ENCODE measurements at regions not wholly inside any gene's neighbourhood (a gene's known extent, or its start where the extent isn't known, plus 50 kb on each side); places are given as distances from the start of the nearest gene placed in this dataset.

DNA sequence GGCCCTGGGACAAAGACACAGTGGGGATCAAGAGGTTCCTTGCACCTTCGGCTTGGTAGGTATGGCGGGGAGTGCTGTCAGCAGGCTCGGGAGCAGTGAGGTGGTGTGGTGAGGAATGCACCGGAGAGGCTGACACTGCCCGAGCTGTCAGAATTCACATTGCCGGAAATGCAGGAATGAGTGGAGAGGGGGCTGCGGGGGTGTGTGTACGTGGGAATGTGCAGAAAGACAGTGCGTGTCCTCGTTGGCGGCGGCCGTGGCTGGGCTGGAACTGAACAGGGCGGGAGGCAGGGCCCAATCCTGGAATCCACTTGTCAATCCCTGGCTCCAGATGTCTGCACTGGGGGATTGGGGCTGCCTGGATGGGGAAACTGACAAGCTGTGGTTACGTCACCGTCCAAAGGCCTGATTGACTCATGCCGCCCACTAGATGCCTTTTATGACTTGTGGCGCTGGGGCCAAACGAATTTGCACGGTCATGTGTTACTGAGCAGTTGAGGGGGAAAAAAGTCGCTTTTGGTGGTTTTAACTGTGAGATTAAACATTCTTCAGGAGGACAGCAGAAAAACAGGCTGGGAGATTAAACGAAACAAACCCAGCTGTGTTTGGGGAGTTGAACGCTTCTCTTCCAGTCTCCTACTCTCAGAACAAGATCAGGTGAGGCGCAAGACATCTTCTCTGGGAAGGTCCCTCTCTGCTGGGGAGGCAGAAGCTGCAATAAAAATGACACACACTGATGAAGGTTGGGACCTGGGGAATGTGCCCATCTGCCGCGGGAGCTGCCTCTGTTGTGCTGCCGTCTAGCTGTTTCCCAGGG lies 189.4 kb upstream of the GLI2 start (continued):
- TF ChIP-seq CENPX (CRISPR knock-in tag; IDR thresholded peaks at IDR 0.05) (no peak), JUN (CRISPR knock-in tag; IDR thresholded peaks at IDR 0.05) (peak; percentile 95), KAT8 (CRISPR knock-in tag; IDR thresholded peaks at IDR 0.05) (peak; percentile 76), ZFP36L2 (CRISPR knock-in tag; IDR thresholded peaks at IDR 0.05) (no peak), NR2F1 (CRISPR knock-in tag; IDR thresholded peaks at IDR 0.05) (no peak), HDAC2 (CRISPR knock-in tag; IDR thresholded peaks at IDR 0.05) (peak; percentile 89; the same call in 1 of the 2 replicates), ZNF546 (CRISPR knock-in tag; conservative IDR thresholded peaks at IDR 0.05) (peak; percentile 72), FOXO1 (CRISPR knock-in tag; IDR thresholded peaks at IDR 0.05) (peak; percentile 86), FIP1L1 (IDR thresholded peaks at IDR 0.05; ENCODE audit: borderline replicate concordance, insufficient read depth, low read depth, low read length) (no peak), HDAC1 (CRISPR knock-in tag; IDR thresholded peaks at IDR 0.05) (peak; percentile 88), ZMYM2 (CRISPR knock-in tag; IDR thresholded peaks at IDR 0.05) (peak; percentile 92)
- TF ChIP-seq, protein P1, sequence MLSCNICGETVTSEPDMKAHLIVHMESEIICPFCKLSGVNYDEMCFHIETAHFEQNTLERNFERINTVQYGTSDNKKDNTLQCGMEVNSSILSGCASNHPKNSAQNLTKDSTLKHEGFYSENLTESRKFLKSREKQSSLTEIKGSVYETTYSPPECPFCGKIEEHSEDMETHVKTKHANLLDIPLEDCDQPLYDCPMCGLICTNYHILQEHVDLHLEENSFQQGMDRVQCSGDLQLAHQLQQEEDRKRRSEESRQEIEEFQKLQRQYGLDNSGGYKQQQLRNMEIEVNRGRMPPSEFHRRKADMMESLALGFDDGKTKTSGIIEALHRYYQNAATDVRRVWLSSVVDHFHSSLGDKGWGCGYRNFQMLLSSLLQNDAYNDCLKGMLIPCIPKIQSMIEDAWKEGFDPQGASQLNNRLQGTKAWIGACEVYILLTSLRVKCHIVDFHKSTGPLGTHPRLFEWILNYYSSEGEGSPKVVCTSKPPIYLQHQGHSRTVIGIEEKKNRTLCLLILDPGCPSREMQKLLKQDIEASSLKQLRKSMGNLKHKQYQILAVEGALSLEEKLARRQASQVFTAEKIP (CRISPR knock-in tag; IDR thresholded peaks at IDR 0.05; ENCODE audit: borderline replicate concordance): no peak
- TF ChIP-seq, protein P2, sequence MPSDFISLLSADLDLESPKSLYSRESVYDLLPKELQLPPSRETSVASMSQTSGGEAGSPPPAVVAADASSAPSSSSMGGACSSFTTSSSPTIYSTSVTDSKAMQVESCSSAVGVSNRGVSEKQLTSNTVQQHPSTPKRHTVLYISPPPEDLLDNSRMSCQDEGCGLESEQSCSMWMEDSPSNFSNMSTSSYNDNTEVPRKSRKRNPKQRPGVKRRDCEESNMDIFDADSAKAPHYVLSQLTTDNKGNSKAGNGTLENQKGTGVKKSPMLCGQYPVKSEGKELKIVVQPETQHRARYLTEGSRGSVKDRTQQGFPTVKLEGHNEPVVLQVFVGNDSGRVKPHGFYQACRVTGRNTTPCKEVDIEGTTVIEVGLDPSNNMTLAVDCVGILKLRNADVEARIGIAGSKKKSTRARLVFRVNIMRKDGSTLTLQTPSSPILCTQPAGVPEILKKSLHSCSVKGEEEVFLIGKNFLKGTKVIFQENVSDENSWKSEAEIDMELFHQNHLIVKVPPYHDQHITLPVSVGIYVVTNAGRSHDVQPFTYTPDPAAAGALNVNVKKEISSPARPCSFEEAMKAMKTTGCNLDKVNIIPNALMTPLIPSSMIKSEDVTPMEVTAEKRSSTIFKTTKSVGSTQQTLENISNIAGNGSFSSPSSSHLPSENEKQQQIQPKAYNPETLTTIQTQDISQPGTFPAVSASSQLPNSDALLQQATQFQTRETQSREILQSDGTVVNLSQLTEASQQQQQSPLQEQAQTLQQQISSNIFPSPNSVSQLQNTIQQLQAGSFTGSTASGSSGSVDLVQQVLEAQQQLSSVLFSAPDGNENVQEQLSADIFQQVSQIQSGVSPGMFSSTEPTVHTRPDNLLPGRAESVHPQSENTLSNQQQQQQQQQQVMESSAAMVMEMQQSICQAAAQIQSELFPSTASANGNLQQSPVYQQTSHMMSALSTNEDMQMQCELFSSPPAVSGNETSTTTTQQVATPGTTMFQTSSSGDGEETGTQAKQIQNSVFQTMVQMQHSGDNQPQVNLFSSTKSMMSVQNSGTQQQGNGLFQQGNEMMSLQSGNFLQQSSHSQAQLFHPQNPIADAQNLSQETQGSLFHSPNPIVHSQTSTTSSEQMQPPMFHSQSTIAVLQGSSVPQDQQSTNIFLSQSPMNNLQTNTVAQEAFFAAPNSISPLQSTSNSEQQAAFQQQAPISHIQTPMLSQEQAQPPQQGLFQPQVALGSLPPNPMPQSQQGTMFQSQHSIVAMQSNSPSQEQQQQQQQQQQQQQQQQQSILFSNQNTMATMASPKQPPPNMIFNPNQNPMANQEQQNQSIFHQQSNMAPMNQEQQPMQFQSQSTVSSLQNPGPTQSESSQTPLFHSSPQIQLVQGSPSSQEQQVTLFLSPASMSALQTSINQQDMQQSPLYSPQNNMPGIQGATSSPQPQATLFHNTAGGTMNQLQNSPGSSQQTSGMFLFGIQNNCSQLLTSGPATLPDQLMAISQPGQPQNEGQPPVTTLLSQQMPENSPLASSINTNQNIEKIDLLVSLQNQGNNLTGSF (CRISPR knock-in tag; IDR thresholded peaks at IDR 0.05): peak; percentile 89
- TF ChIP-seq, protein P3, sequence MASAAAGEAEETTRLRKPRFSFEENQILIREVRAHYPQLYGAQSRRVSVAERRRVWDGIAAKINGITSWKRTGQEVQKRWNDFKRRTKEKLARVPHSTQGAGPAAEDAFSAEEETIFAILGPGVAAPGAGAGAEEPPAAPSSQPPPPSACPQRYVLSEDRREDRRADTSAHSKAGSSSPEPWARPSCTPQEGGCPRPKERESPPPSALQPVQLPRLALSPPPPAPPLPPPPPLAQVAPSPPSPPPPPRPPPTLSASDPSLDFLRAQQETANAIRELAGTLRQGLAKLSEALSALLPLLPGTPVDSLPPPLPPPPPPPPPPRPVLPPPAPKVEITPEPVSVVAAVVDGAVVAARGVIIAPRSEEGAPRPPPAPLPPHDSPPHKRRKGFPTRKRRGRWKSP (CRISPR knock-in tag; IDR thresholded peaks at IDR 0.05): peak; percentile 87
- TF ChIP-seq, protein P4, sequence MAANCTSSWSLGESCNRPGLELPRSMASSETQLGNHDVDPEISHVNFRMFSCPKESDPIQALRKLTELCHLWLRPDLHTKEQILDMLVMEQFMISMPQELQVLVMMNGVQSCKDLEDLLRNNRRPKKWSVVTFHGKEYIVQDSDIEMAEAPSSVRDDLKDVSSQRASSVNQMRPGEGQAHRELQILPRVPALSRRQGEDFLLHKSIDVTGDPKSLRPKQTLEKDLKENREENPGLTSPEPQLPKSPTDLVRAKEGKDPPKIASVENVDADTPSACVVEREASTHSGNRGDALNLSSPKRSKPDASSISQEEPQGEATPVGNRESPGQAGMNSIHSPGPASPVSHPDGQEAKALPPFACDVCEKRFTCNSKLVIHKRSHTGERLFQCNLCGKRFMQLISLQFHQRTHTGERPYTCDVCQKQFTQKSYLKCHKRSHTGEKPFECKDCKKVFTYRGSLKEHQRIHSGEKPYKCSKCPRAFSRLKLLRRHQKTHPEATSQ (CRISPR knock-in tag; IDR thresholded peaks at IDR 0.05; ENCODE audit: borderline replicate concordance): peak; percentile 71; the same call in 1 of the 2 replicates
- TF ChIP-seq, protein P5, sequence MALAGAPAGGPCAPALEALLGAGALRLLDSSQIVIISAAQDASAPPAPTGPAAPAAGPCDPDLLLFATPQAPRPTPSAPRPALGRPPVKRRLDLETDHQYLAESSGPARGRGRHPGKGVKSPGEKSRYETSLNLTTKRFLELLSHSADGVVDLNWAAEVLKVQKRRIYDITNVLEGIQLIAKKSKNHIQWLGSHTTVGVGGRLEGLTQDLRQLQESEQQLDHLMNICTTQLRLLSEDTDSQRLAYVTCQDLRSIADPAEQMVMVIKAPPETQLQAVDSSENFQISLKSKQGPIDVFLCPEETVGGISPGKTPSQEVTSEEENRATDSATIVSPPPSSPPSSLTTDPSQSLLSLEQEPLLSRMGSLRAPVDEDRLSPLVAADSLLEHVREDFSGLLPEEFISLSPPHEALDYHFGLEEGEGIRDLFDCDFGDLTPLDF (CRISPR knock-in tag; IDR thresholded peaks at IDR 0.05): peak; percentile 54; the same call in 1 of the 2 replicates
